ENCODE measurements at regions not wholly inside any gene's neighbourhood (a gene's known extent, or its start where the extent isn't known, plus 50 kb on each side); places are given as distances from the start of the nearest gene placed in this dataset.
A peak's percentile ranks its signal among the peaks of the same experiment; 100 is the strongest.

DNA sequence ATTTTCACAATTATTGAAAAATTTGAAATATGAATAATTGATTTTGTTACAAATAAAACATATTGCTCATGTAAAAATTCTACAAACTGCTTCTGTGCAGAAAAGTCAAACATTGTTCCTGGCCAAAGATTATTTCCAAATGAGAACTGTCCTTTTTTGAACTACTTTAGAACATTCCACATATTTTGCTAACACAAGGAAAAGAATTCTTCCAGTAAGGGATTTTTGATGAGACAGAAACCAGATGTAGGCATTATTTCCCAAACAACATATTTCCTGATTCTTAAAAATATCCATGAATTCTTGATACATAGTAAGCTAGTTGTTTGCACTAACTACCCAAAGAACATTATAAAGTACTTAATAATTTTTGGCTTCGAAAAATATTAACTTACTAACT is 715.2 kb downstream of the CCDC85A start:
- no peaks in the 10 kb centered on the region for H3K9me3 ChIP-seq (replicated peaks; ENCODE audit: control insufficient read depth, low read depth, low read length)
- no peaks in the 10 kb centered on the region for H3K27me3 ChIP-seq (ENCODE audit: control insufficient read depth, insufficient read depth, low read length)
- no peak overlapping the region for H3K4me3 ChIP-seq (ENCODE audit: low read length)
- DNase-seq = peak; percentile 4
- no peaks in the 10 kb centered on the region for H3K36me3 ChIP-seq (ENCODE audit: control insufficient read depth, insufficient read depth, low read length)
- no peak overlapping the region for H3K27ac ChIP-seq (ENCODE audit: low read length)
- no peaks in the 10 kb centered on the region for H3K4me1 ChIP-seq (ENCODE audit: control insufficient read depth, insufficient read depth, low read length)
- no CpG with 5 or more reads among the region's 1 CpG for WGBS (ENCODE audit: insufficient coverage)

DNA sequence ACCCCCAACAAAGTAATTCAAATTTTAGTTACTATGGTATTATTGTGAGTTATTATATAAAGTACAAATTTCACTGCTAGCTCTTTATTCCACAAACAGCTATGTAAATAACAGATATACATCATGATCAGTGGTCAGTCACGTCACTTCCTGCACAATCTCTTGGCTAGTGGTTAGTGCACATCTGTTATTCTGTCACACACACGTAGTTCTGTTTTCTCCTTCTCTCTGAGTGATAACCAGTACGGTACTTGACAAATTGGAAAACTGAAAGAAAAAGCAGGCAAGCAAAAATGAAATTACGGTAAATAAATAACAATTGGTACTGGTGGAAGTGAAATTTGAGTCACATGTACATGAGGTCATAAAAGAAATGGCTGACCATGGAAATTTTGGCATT is 728.7 kb downstream of the CCDC85A start:
- H3K4me1 ChIP-seq (ENCODE audit: control insufficient read depth, insufficient read depth, low read length) = no peaks in the 10 kb centered on the region
- no peaks in the 10 kb centered on the region for H3K27me3 ChIP-seq (ENCODE audit: control insufficient read depth, insufficient read depth, low read length)
- H3K36me3 ChIP-seq (ENCODE audit: control insufficient read depth, insufficient read depth, low read length) = no peaks in the 10 kb centered on the region
- no peak for DNase-seq
- H3K9me3 ChIP-seq (replicated peaks; ENCODE audit: control insufficient read depth, low read depth, low read length) = no peaks in the 10 kb centered on the region
- H3K4me3 ChIP-seq (ENCODE audit: low read length) = no peak overlapping the region
- WGBS (ENCODE audit: insufficient coverage) = 59% methylated on average over 2 of the region's 4 CpGs
- H3K27ac ChIP-seq (ENCODE audit: low read length) = no peak overlapping the region

DNA sequence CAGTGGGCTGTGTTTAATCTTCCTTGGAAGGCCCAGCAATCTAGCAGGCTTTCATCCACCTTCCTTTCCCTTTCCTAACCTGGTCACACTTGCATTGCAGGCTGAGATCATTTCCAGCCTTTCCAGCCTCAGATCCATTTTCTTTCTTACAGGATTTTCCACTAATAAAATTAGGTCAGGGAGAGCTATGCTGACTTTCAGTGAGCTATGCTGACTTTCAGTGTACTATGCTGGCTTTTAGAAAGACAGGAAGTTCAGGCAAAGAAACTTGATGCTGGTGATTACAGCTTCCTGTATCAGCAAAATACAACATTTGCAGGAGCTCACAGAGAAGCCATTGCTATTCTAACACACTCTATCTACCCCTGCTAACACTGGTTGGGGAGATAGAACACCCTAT is 735.0 kb downstream of the CCDC85A start:
- H3K27me3 ChIP-seq (ENCODE audit: control insufficient read depth, insufficient read depth, low read length) = no peaks in the 10 kb centered on the region
- no peaks in the 10 kb centered on the region for H3K36me3 ChIP-seq (ENCODE audit: control insufficient read depth, insufficient read depth, low read length)
- H3K9me3 ChIP-seq (replicated peaks; ENCODE audit: control insufficient read depth, low read depth, low read length) = peaks cover 2% of the 10 kb centered on the region
- peak; percentile 25 for DNase-seq
- no peaks in the 10 kb centered on the region for H3K4me1 ChIP-seq (ENCODE audit: control insufficient read depth, insufficient read depth, low read length)
- H3K27ac ChIP-seq (ENCODE audit: low read length) = peak overlapping the region; percentile 13
- no peak overlapping the region for H3K4me3 ChIP-seq (ENCODE audit: low read length)

DNA sequence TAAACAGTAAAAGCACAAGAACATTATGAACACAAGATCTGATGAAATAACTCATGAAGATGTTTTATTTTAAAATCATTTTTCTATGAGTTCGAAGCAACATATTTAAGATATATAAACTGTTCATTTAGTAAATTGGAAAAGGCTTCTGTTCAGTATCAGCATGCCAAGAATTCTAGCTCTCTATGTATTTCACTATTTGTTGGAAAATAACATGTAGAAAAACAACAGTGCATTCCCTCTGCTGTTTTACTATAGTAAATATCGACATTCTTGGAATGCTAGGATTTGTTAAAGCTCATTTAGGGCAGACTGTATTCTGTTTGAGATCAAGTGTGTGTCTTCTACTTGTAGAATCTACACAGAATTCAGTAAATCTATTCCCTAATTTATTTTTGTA is 750.2 kb downstream of the CCDC85A start:
- Histone ChIP-seq H3K36me3 (ENCODE audit: control insufficient read depth, insufficient read depth, low read length) (no peaks in the 10 kb centered on the region), H3K4me3 (ENCODE audit: low read length) (no peak overlapping the region), H3K9me3 (replicated peaks; ENCODE audit: control insufficient read depth, low read depth, low read length) (no peaks in the 10 kb centered on the region), H3K27ac (ENCODE audit: low read length) (no peak overlapping the region), H3K4me1 (ENCODE audit: control insufficient read depth, insufficient read depth, low read length) (no peaks in the 10 kb centered on the region), H3K27me3 (ENCODE audit: control insufficient read depth, insufficient read depth, low read length) (no peaks in the 10 kb centered on the region)
- WGBS (ENCODE audit: insufficient coverage) = no CpG with 5 or more reads among the region's 2 CpGs
- DNase-seq = no peak

DNA sequence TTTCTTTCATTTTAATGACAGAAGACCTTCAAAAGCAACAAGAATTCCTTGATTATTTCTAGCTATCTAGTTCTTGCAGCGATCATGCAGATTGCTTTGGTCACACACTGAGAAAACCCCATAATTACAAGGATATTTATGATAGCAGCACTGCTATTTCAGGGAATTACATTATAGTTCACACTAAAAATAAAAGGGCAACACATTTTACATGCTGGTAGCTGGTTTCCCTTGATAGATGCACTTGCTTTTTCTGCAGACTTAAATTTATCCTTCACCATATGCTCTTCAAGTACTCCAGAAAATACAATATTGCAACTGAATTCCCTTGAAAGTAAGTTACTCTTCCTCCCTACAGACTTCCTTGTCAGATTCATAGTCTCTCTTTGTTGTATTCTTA is 751.1 kb downstream of the CCDC85A start:
- DNase-seq = no peak
- Histone ChIP-seq H3K4me1 (ENCODE audit: control insufficient read depth, insufficient read depth, low read length) (no peaks in the 10 kb centered on the region), H3K4me3 (ENCODE audit: low read length) (no peak overlapping the region), H3K27me3 (ENCODE audit: control insufficient read depth, insufficient read depth, low read length) (no peaks in the 10 kb centered on the region), H3K27ac (ENCODE audit: low read length) (no peak overlapping the region), H3K9me3 (replicated peaks; ENCODE audit: control insufficient read depth, low read depth, low read length) (no peaks in the 10 kb centered on the region), H3K36me3 (ENCODE audit: control insufficient read depth, insufficient read depth, low read length) (no peaks in the 10 kb centered on the region)
- WGBS (ENCODE audit: insufficient coverage) = no CpG with 5 or more reads among the region's 1 CpG

DNA sequence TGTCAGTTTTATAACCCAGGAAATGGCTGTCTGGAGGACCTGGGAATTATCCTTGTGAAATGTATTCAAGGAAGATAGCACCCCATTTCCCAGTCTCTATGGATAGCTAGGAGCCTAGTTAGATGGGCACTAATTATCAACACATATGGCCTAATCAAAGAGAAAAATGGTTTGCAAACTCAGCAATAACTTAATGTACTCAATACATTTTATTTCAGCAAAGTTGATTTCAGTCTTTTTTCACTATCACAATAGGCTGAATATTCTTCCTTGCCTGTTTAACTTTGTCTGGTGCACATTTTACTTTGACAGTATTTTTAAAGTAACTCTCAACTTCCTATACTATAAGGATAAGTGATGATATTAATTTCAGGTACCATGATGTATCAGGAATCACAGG is 756.3 kb downstream of the CCDC85A start:
- Histone ChIP-seq H3K9me3 (replicated peaks; ENCODE audit: control insufficient read depth, low read depth, low read length) (no peaks in the 10 kb centered on the region), H3K27ac (ENCODE audit: low read length) (no peak overlapping the region), H3K4me1 (ENCODE audit: control insufficient read depth, insufficient read depth, low read length) (no peaks in the 10 kb centered on the region), H3K36me3 (ENCODE audit: control insufficient read depth, insufficient read depth, low read length) (no peaks in the 10 kb centered on the region), H3K4me3 (ENCODE audit: low read length) (no peak overlapping the region), H3K27me3 (ENCODE audit: control insufficient read depth, insufficient read depth, low read length) (no peaks in the 10 kb centered on the region)
- no peak for DNase-seq

DNA sequence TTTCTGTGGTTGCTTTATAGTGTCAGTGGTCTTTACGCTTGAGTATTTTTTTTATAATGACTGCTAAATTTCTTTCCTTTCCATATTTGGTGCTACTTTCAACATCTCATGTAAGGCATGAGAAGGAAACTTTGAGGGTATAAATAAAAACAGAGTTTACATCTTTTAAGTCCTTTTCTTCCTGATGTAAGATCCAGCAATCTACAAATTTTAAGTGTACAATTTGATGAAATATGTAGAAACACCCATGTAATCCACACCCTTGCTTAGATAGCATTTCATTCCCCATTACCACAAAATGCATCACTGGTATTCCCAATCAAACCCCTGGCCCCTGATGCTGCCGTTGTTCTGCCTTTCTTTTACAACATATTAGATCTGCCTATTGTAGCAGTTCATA is 769.1 kb downstream of the CCDC85A start:
- H3K4me1 ChIP-seq (ENCODE audit: control insufficient read depth, insufficient read depth, low read length) = no peaks in the 10 kb centered on the region
- H3K9me3 ChIP-seq (replicated peaks; ENCODE audit: control insufficient read depth, low read depth, low read length) = peaks cover 3% of the 10 kb centered on the region
- no peaks in the 10 kb centered on the region for H3K27me3 ChIP-seq (ENCODE audit: control insufficient read depth, insufficient read depth, low read length)
- no peaks in the 10 kb centered on the region for H3K36me3 ChIP-seq (ENCODE audit: control insufficient read depth, insufficient read depth, low read length)
- WGBS (ENCODE audit: insufficient coverage) = no CpG with 5 or more reads among the region's 2 CpGs
- DNase-seq = no peak
- H3K27ac ChIP-seq (ENCODE audit: low read length) = no peak overlapping the region
- H3K4me3 ChIP-seq (ENCODE audit: low read length) = no peak overlapping the region

DNA sequence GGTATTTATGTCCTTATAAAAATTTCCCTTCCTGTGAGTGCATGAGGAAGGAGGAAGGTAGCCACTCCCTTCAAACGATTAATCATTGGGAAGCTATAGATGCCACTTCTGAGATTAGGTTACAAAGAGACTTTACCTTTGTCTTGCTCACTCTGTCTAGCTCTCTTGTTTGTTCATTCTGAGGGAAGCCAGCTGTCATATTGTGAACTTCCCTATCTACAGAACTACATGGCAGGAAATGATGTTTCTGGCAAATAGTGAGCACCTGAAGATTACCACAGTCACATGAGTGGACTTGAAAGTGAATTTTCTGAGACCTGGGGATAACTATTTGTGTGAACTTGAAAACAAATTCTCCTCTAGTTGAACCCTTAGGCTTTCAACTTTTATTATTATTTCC is 776.8 kb downstream of the CCDC85A start:
- Histone ChIP-seq H3K27ac (ENCODE audit: low read length) (no peak overlapping the region), H3K9me3 (replicated peaks; ENCODE audit: control insufficient read depth, low read depth, low read length) (no peaks in the 10 kb centered on the region), H3K4me1 (ENCODE audit: control insufficient read depth, insufficient read depth, low read length) (no peaks in the 10 kb centered on the region), H3K36me3 (ENCODE audit: control insufficient read depth, insufficient read depth, low read length) (no peaks in the 10 kb centered on the region), H3K27me3 (ENCODE audit: control insufficient read depth, insufficient read depth, low read length) (no peaks in the 10 kb centered on the region), H3K4me3 (ENCODE audit: low read length) (no peak overlapping the region)
- no peak for DNase-seq
- WGBS (ENCODE audit: insufficient coverage) = no CpG with 5 or more reads among the region's 1 CpG

DNA sequence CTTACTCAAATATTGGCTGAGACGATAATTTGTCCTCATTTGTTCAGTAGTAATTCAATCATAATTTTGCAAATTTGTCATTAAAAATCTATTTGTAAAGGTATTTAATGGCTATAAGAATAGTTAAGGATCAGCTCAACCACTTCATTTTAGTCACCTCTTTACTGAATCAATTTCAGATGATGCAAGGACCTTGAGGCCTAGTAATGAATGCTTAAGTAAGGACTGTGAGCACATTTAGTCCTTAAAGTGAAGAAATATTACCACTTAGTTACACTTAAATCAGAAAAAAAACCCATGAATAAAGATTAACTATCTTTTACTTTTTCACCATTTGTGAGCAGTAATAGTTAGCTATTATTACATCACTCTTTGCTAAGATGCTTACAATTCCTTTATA is 778.9 kb downstream of the CCDC85A start:
- H3K4me1 ChIP-seq (ENCODE audit: control insufficient read depth, insufficient read depth, low read length) = no peaks in the 10 kb centered on the region
- WGBS (ENCODE audit: insufficient coverage) = no CpG with 5 or more reads among the region's 1 CpG

DNA sequence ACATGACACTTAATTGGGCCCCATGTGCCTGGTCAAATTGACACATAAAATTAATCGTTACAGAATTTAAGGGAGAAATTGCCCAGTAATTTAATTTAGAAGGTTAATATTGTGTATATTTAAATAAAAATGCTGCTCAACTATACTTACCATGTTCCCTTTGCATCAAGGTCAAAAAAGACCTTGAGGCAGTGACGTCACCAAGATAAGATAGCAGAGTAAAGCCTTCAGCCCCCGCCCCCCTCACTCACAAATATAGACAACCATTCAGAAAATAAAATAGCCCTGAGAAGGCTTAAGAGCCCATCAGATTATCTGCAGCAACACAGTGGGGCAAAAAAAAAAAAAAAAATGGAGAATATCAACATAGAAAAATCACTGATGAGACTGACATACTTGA is 785.7 kb downstream of the CCDC85A start:
- H3K27me3 ChIP-seq (ENCODE audit: control insufficient read depth, insufficient read depth, low read length) = no peaks in the 10 kb centered on the region
- H3K36me3 ChIP-seq (ENCODE audit: control insufficient read depth, insufficient read depth, low read length) = no peaks in the 10 kb centered on the region
- no CpG with 5 or more reads among the region's 3 CpGs for WGBS (ENCODE audit: insufficient coverage)
- H3K27ac ChIP-seq (ENCODE audit: low read length) = no peak overlapping the region
- H3K4me1 ChIP-seq (ENCODE audit: control insufficient read depth, insufficient read depth, low read length) = no peaks in the 10 kb centered on the region
- DNase-seq = no peak
- H3K9me3 ChIP-seq (replicated peaks; ENCODE audit: control insufficient read depth, low read depth, low read length) = peaks cover 5% of the 10 kb centered on the region
- H3K4me3 ChIP-seq (ENCODE audit: low read length) = no peak overlapping the region

More for the DNA sequence above, 778.9 kb downstream of the CCDC85A start:
- no peak overlapping the region for H3K27ac ChIP-seq (ENCODE audit: low read length)
- H3K9me3 ChIP-seq (replicated peaks; ENCODE audit: control insufficient read depth, low read depth, low read length) = no peaks in the 10 kb centered on the region
- H3K36me3 ChIP-seq (ENCODE audit: control insufficient read depth, insufficient read depth, low read length) = no peaks in the 10 kb centered on the region
- no peaks in the 10 kb centered on the region for H3K27me3 ChIP-seq (ENCODE audit: control insufficient read depth, insufficient read depth, low read length)
- H3K4me3 ChIP-seq (ENCODE audit: low read length) = no peak overlapping the region
- DNase-seq = no peak

DNA sequence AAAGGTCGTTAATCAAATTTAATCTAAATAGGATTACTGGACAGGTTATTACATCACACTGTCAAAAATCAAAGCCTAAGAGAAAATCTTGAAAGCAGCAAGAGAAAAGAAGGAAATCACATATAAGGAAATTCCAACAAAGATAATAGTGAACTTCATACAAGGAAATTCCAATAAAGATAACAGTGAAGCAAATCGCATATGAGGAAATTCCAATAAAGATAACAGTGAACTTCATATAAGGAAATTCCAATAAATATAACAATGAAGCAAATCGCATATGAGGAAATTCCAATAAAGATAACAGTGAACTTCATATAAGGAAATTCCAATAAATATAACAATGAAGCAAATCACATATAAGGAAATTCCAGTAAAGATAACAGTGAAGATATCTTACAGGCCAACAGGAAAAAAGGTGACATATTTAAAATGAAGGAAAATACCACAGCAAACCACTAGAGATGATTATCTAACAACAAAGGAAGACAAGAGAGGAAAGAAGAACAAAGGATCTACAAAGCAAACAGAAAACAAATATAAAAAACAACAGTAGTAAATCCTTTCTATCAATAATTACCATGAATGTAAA is 787.7 kb downstream of the CCDC85A start:
- H3K4me1 ChIP-seq (ENCODE audit: control insufficient read depth, insufficient read depth, low read length) = no peaks in the 10 kb centered on the region
- H3K27ac ChIP-seq (ENCODE audit: low read length) = no peak overlapping the region
- no peaks in the 10 kb centered on the region for H3K36me3 ChIP-seq (ENCODE audit: control insufficient read depth, insufficient read depth, low read length)
- H3K9me3 ChIP-seq (replicated peaks; ENCODE audit: control insufficient read depth, low read depth, low read length) = peaks cover 5% of the 10 kb centered on the region
- no CpG with 5 or more reads among the region's 3 CpGs for WGBS (ENCODE audit: insufficient coverage)
- DNase-seq = no peak
- no peaks in the 10 kb centered on the region for H3K27me3 ChIP-seq (ENCODE audit: control insufficient read depth, insufficient read depth, low read length)
- H3K4me3 ChIP-seq (ENCODE audit: low read length) = no peak overlapping the region

Measured in muscle of leg (tissue), 3 donors.